K562 (cell line): ENCODE measurements at regions not wholly inside any gene's neighbourhood (a gene's known extent, or its start where the extent isn't known, plus 50 kb on each side); places are given as distances from the start of the nearest gene placed in this dataset.

Source experiments
- JUN ChIP-seq, 2 experiments: sonication (generic) in 1 of 2; formaldehyde crosslinking in 1 of 2; IDR thresholded peaks; 2 replicates each; pipeline versions ENCODE4 v1.6.1 to v1.8.0; 2012 to 2022; ENCODE audit warnings: borderline replicate concordance in 2 of 2, mild to moderate bottlenecking in 2 of 2, improper control_type of control experiment in 1 of 2, low read depth in 1 of 2, low read length in 1 of 2, missing genetic modification reagents in 1 of 2
- NRF1 ChIP-seq, 2 experiments: fragments of 450-650 bp; IDR thresholded peaks in 1 of 2; conservative IDR thresholded peaks in 1 of 2; 2 replicates each; pipeline ENCODE4 v1.6.1; 2014; ENCODE audit warnings: mild to moderate bottlenecking in 2 of 2

DNA sequence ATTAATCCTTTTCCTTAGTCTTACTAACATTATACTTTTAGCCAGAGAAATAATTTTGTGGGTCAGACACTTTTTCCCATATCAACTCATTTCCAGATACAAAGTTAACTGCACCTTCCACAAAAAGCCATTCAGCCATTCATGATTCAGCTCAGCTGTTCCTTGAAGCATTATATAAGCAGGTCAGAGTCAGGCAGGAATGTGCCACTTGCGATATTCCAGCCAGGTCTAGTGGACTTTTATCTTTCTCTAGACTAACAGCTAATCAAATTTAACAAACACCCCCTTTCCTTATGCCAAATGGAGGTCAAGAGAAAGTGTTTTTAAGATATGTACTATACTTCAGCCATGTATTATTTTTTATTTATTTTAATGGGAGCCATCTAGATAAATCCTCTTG lies 75.6 kb upstream of the EPB41L3 start:
- TF ChIP-seq JUN (IDR thresholded peaks at IDR 0.05; ENCODE audit: borderline replicate concordance, low read depth, low read length) (no peak), JUN (CRISPR knock-in tag; IDR thresholded peaks at IDR 0.05; ENCODE audit: borderline replicate concordance) (no peak), NRF1 (conservative IDR thresholded peaks at IDR 0.05 in 1 of 2, IDR thresholded peaks at IDR 0.05 in 1 of 2) (no peak)
